SU-DHL-6 (cell line): ENCODE measurements at regions not wholly inside any gene's neighbourhood (a gene's known extent, or its start where the extent isn't known, plus 50 kb on each side); places are given as distances from the start of the nearest gene placed in this dataset.

Experiments used
- H2AFZ ChIP-seq: fragments of 200-600 bp; sonication (generic); 2 replicates; pipeline ENCODE4 v1.6.1; 2014; ENCODE audit warnings: low read depth, mild to moderate bottlenecking, moderate library complexity, mixed read lengths, antibody characterized with exemption, low read length; ENCODE audit not compliant: severe bottlenecking
- H3F3A ChIP-seq: fragments of 200-600 bp; shearing (Covaris generic); 2 replicates; pipeline ENCODE4 v1.6.0; 2016; ENCODE audit warnings: antibody characterized with exemption, mild to moderate bottlenecking; ENCODE audit not compliant: insufficient read depth
- H3K27ac ChIP-seq: fragments of 200-600 bp; sonication (generic); 2 replicates; pipeline ENCODE4 v1.5.1; 2016; ENCODE audit warnings: low read depth, mild to moderate bottlenecking, low read length, moderate library complexity, mixed read lengths
- H3K27me3 ChIP-seq: fragments of 200-600 bp; sonication (generic), shearing (Covaris generic); 2 replicates; pipeline ENCODE4 v1.6.0; 2014; ENCODE audit warnings: mild to moderate bottlenecking, low read length
- H3K36me3 ChIP-seq: fragments of 200-600 bp; sonication (generic); 2 replicates; pipeline ENCODE4 v1.6.1; 2014; ENCODE audit warnings: mild to moderate bottlenecking, low read length, mixed read lengths
- H3K4me2 ChIP-seq: fragments of 300-600, 200-600 bp; shearing (Covaris generic), sonication (generic); 2 replicates; pipeline ENCODE4 v1.6.0; 2014; ENCODE audit warnings: low read length, low read depth, mild to moderate bottlenecking; ENCODE audit not compliant: poor library complexity, severe bottlenecking
- H3K4me3 ChIP-seq: fragments of 200-600 bp; sonication (generic); 2 replicates; pipeline ENCODE4 v1.5.1; 2014; ENCODE audit warnings: antibody characterized with exemption, low read length, mild to moderate bottlenecking, mixed read lengths; ENCODE audit not compliant: insufficient read depth, poor library complexity, severe bottlenecking
- H3K79me2 ChIP-seq: fragments of 200-600 bp; sonication (generic); 2 replicates; pipeline ENCODE4 v1.6.1; 2014; ENCODE audit warnings: mild to moderate bottlenecking, low read length, moderate library complexity; ENCODE audit not compliant: insufficient read depth
- H3K9ac ChIP-seq: fragments of 200-600 bp; sonication (generic); 2 replicates; pipeline ENCODE4 v1.7.0; 2014; ENCODE audit warnings: mild to moderate bottlenecking, low read length
- H3K9me2 ChIP-seq: fragments of 200-600 bp; sonication (generic); replicated peaks from 2 replicates; pipeline ENCODE4 v1.6.1; 2014; ENCODE audit warnings: low read length; ENCODE audit not compliant: insufficient read depth
- H3K9me3 ChIP-seq: fragments of 200-600 bp; sonication (generic); 2 replicates; pipeline ENCODE4 v1.6.1; 2014; ENCODE audit warnings: low read length, mixed read lengths; ENCODE audit not compliant: insufficient read depth
- H4K20me1 ChIP-seq: fragments of 200-600 bp; sonication (generic); 2 replicates; pipeline ENCODE4 v1.6.1; 2014; ENCODE audit warnings: low read depth, mild to moderate bottlenecking, antibody characterized with exemption, low read length, moderate library complexity, mixed read lengths
- EZH2phosphoT487 ChIP-seq: fragments of 200-600 bp; sonication (generic), shearing (Covaris generic); conservative IDR thresholded peaks from 2 replicates; pipeline ENCODE4 v1.6.1; 2018; ENCODE audit warnings: mild to moderate bottlenecking, antibody characterized with exemption, low read length, moderate library complexity, mixed read lengths
- TF ChIP-seq, protein P1 (sequence below): fragments of 200-600 bp; sonication (generic); IDR thresholded peaks from one replicate; pipeline ENCODE4 v1.5.1; 2017; ENCODE audit warnings: antibody characterized with exemption, mild to moderate bottlenecking, low read length, moderate library complexity; ENCODE audit not compliant: insufficient read depth, poor library complexity, severe bottlenecking

DNA sequence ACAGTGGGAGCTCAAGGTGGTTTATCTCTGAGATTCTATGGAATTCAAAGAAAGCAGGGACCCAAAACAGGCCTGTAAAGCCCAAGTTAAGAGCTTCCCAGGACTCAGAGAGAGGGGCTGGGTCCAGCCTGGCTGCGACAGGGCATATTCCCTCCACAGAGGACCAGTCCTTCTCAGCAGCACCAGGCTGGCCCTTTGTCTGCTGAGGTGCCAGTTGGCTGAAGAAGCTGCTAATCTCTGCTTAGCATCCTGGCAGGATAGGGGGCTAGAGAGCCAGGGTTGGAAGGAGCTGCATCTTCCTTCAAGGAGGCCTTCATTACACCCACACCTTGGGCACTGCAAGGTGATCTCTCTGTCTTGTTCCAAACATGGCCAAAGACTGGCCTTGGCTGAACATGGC, 68.3 kb upstream of the TUNAR start:
- Histone ChIP-seq H3K36me3 (no peaks in the 10 kb centered on the region), H3K79me2 (no peaks in the 10 kb centered on the region), H3K4me3 (no peak overlapping the region), H3K27ac (no peak overlapping the region), H3K9me3 (peaks cover 21% of the 10 kb centered on the region; the same call in 1 of the 2 replicates), H4K20me1 (no peaks in the 10 kb centered on the region), H3K27me3 (no peaks in the 10 kb centered on the region; the same call in 1 of the 2 replicates), H2AFZ (no peak overlapping the region), H3K4me2 (no peak overlapping the region), H3K9ac (no peak overlapping the region), H3K9me2 (no peaks in the 10 kb centered on the region), H3F3A (no peaks in the 10 kb centered on the region)
- TF ChIP-seq, protein P1, sequence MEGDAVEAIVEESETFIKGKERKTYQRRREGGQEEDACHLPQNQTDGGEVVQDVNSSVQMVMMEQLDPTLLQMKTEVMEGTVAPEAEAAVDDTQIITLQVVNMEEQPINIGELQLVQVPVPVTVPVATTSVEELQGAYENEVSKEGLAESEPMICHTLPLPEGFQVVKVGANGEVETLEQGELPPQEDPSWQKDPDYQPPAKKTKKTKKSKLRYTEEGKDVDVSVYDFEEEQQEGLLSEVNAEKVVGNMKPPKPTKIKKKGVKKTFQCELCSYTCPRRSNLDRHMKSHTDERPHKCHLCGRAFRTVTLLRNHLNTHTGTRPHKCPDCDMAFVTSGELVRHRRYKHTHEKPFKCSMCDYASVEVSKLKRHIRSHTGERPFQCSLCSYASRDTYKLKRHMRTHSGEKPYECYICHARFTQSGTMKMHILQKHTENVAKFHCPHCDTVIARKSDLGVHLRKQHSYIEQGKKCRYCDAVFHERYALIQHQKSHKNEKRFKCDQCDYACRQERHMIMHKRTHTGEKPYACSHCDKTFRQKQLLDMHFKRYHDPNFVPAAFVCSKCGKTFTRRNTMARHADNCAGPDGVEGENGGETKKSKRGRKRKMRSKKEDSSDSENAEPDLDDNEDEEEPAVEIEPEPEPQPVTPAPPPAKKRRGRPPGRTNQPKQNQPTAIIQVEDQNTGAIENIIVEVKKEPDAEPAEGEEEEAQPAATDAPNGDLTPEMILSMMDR: no peak

DNA sequence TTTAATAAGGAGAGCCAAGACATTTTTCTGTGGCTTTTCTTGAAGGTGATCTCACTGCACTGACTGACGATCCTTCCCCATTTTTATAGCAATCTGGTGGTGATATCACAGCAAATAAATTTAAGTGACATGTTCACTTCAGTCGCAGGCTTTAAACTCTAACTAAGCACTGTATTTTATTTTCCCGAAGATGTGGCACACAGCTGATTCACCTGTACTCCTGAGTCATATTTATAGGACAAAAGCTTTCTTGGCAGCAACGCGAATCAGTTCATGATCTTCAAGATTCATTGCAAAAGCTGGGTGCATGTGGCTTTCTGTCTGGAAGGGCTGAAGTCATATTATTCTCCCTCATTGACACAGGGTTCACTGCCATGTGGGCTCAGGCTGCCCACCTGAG, 79.8 kb upstream of the TUNAR start:
- H3K9me3 ChIP-seq: no peaks in the 10 kb centered on the region
- H3K9me2 ChIP-seq: no peaks in the 10 kb centered on the region
- no peaks in the 10 kb centered on the region for H3K79me2 ChIP-seq
- H4K20me1 ChIP-seq: no peaks in the 10 kb centered on the region
- no peak overlapping the region for H3K4me2 ChIP-seq
- H3K9ac ChIP-seq: no peak overlapping the region
- H2AFZ ChIP-seq: no peak overlapping the region
- no peak for TF ChIP-seq EZH2phosphoT487
- TF ChIP-seq, protein P1: no peak
- H3K27ac ChIP-seq: no peak overlapping the region
- no peaks in the 10 kb centered on the region for H3F3A ChIP-seq
- H3K36me3 ChIP-seq: no peaks in the 10 kb centered on the region
- H3K27me3 ChIP-seq: no peaks in the 10 kb centered on the region
- no peak overlapping the region for H3K4me3 ChIP-seq

DNA sequence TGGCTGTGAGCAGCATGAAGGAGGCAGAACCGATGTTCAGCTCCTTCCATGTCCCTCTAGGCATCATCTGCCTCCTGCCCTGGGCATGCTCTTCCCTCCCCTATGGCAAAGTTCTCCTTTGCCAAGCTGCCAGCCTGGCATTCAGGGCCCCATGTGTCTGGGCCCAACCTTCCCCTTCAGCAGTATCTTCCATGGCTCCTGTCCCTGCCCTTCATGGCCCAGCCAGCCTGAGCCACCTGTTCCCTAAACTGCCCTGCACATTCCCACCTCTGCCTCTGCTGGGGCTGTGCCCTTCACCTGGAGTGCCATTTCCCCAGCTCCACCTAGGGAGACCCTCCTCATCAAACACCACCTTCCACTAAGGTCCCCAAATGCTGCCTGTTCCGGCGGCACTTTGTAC, 74.0 kb upstream of the TCL1A start:
- Histone ChIP-seq H3K27me3 (peaks cover 5% of the 10 kb centered on the region; the same call in 1 of the 2 replicates), H3K36me3 (no peaks in the 10 kb centered on the region), H2AFZ (no peak overlapping the region), H3K9me3 (no peaks in the 10 kb centered on the region), H3K4me2 (no peak overlapping the region), H3K9me2 (no peaks in the 10 kb centered on the region), H3F3A (no peaks in the 10 kb centered on the region), H4K20me1 (no peaks in the 10 kb centered on the region), H3K79me2 (no peaks in the 10 kb centered on the region), H3K27ac (no peak overlapping the region), H3K9ac (no peak overlapping the region), H3K4me3 (no peak overlapping the region)
- TF ChIP-seq, protein P1: no peak
- no peak for TF ChIP-seq EZH2phosphoT487
